Peyer's patch (tissue), 4 donors: ENCODE measurements at regions not wholly inside any gene's neighbourhood (a gene's known extent, or its start where the extent isn't known, plus 50 kb on each side); places are given as distances from the start of the nearest gene placed in this dataset.

Experiments
- DNase-seq, 3 donors: peaks; one replicate each; pipeline ENCODE4 v3.0.0-alpha.2; 2017 to 2019
- H3K27ac ChIP-seq, 4 donors: fragments of 200-600 bp; sonication (generic); one replicate each; pipeline ENCODE4 v1.5.1; 2016 to 2019
- H3K27me3 ChIP-seq, 2 donors: fragments of 200-600 bp; sonication (generic); one replicate each; pipeline ENCODE4 v1.5.1; 2019
- H3K36me3 ChIP-seq, 3 donors: fragments of 200-600 bp; sonication (generic); one replicate each; pipeline ENCODE4 v1.5.1; 2016 to 2019
- H3K4me1 ChIP-seq, 4 donors: fragments of 200-600 bp; sonication (generic); one replicate each; pipeline ENCODE4 v1.5.1; 2016 to 2019
- H3K4me3 ChIP-seq, 4 donors: fragments of 200-600 bp; sonication (generic); 1 replicate in 3 of 4; 2 replicates in 1 of 4; pipeline ENCODE4 v1.5.1; 2016 to 2019; ENCODE audit warnings: mild to moderate bottlenecking in 1 of 4
- H3K9me3 ChIP-seq, 4 donors: fragments of 200-600 bp; sonication (generic); one replicate each; pipeline ENCODE4 v1.5.1; 2016 to 2019; ENCODE audit warnings: mild to moderate bottlenecking in 1 of 4
- CTCF ChIP-seq, 6 experiments: fragments of 450-650 bp in 4 of 6; fragments of 200-600 bp in 2 of 6; sonication (generic) in 1 of 6; IDR thresholded peaks; one replicate each; pipeline ENCODE4 v1.5.1; 2017 to 2019; ENCODE audit warnings: antibody characterized with exemption in 6 of 6, mild to moderate bottlenecking in 3 of 6, moderate library complexity in 1 of 6
- POLR2A ChIP-seq, 2 donors: fragments of 450-650 bp; IDR thresholded peaks; one replicate each; pipeline ENCODE4 v1.5.1; 2017; ENCODE audit warnings: antibody characterized with exemption in 2 of 2, mild to moderate bottlenecking in 2 of 2, moderate library complexity in 2 of 2

- no peaks in the 10 kb centered on the region for H3K36me3 ChIP-seq
- H3K9me3 ChIP-seq: no peaks in the 10 kb centered on the region
- no peak overlapping the region for H3K4me3 ChIP-seq
- no peak overlapping the region for H3K27ac ChIP-seq
- H3K4me1 ChIP-seq: no peaks in the 10 kb centered on the region
- H3K27me3 ChIP-seq: no peaks in the 10 kb centered on the region
- no peak for DNase-seq
- TF ChIP-seq CTCF (IDR thresholded peaks at IDR 0.05) (no peak), POLR2A (IDR thresholded peaks at IDR 0.05) (no peak)
Measured at GRCh38 chr6:101080597-101080996, 199.5 kb upstream of the ASCC3 start.

- no peak for TF ChIP-seq CTCF (IDR thresholded peaks at IDR 0.05)
- TF ChIP-seq POLR2A (IDR thresholded peaks at IDR 0.05): no peak
- H3K36me3 ChIP-seq: no peaks in the 10 kb centered on the region
- DNase-seq: no peak
- H3K27me3 ChIP-seq: no peaks in the 10 kb centered on the region
- H3K4me1 ChIP-seq: no peaks in the 10 kb centered on the region
- H3K27ac ChIP-seq: no peak overlapping the region
- no peaks in the 10 kb centered on the region for H3K9me3 ChIP-seq
- no peak overlapping the region for H3K4me3 ChIP-seq
Measured at GRCh38 chr6:101083533-101084175, 202.5 kb upstream of the ASCC3 start.

GRCh38 chr6:101085327-101085726 is 204.2 kb upstream of the ASCC3 start:
- Histone ChIP-seq H3K4me1 (no peaks in the 10 kb centered on the region), H3K36me3 (no peaks in the 10 kb centered on the region), H3K27me3 (no peaks in the 10 kb centered on the region), H3K27ac (no peak overlapping the region), H3K4me3 (no peak overlapping the region), H3K9me3 (no peaks in the 10 kb centered on the region)
- DNase-seq: no peak
- TF ChIP-seq CTCF (IDR thresholded peaks at IDR 0.05) (no peak), POLR2A (IDR thresholded peaks at IDR 0.05) (no peak)

- Histone ChIP-seq H3K27ac (no peak overlapping the region), H3K4me1 (no peaks in the 10 kb centered on the region), H3K9me3 (no peaks in the 10 kb centered on the region), H3K27me3 (no peaks in the 10 kb centered on the region), H3K4me3 (no peak overlapping the region), H3K36me3 (no peaks in the 10 kb centered on the region)
- no peak for DNase-seq
- no peak for TF ChIP-seq POLR2A (IDR thresholded peaks at IDR 0.05)
- no peak for TF ChIP-seq CTCF (IDR thresholded peaks at IDR 0.05)
Measured at GRCh38 chr6:101086473-101086872, 205.3 kb upstream of the ASCC3 start.

GRCh38 chr6:101088594-101088993 is 207.5 kb upstream of the ASCC3 start:
- no peaks in the 10 kb centered on the region for H3K27me3 ChIP-seq
- DNase-seq: no peak
- H3K4me1 ChIP-seq: no peaks in the 10 kb centered on the region
- H3K4me3 ChIP-seq: no peak overlapping the region
- H3K9me3 ChIP-seq: no peaks in the 10 kb centered on the region
- TF ChIP-seq POLR2A (IDR thresholded peaks at IDR 0.05) (no peak), CTCF (IDR thresholded peaks at IDR 0.05) (no peak)
- no peaks in the 10 kb centered on the region for H3K36me3 ChIP-seq
- no peak overlapping the region for H3K27ac ChIP-seq

- no peaks in the 10 kb centered on the region for H3K9me3 ChIP-seq
- DNase-seq: no peak
- H3K36me3 ChIP-seq: no peaks in the 10 kb centered on the region
- no peak overlapping the region for H3K27ac ChIP-seq
- H3K4me1 ChIP-seq: no peaks in the 10 kb centered on the region
- no peaks in the 10 kb centered on the region for H3K27me3 ChIP-seq
- H3K4me3 ChIP-seq: no peak overlapping the region
- no peak for TF ChIP-seq CTCF (IDR thresholded peaks at IDR 0.05)
- no peak for TF ChIP-seq POLR2A (IDR thresholded peaks at IDR 0.05)
Measured at GRCh38 chr6:101089640-101090039, 208.5 kb upstream of the ASCC3 start.
